Testis (tissue), 2 donors: ENCODE measurements at regions not wholly inside any gene's neighbourhood (a gene's known extent, or its start where the extent isn't known, plus 50 kb on each side); places are given as distances from the start of the nearest gene placed in this dataset.

Experiments
- DNase-seq: peaks from one replicate; pipeline ENCODE4 v3.0.0-alpha.2; 2019
- H3K27ac ChIP-seq, 2 donors: fragments of 200-600 bp; sonication (generic); one replicate each; pipeline ENCODE4 v1.5.1; 2019
- H3K27me3 ChIP-seq: fragments of 200-600 bp; sonication (generic); one replicate; pipeline ENCODE4 v1.5.1; 2019
- H3K36me3 ChIP-seq: fragments of 200-600 bp; sonication (generic); one replicate; pipeline ENCODE4 v1.5.1; 2017; ENCODE audit warnings: low read depth; ENCODE audit errors: missing control alignments
- H3K4me1 ChIP-seq: fragments of 200-600 bp; sonication (generic); one replicate; pipeline ENCODE4 v1.5.1; 2019
- H3K4me3 ChIP-seq, 2 donors: fragments of 200-600 bp; sonication (generic); one replicate each; pipeline ENCODE4 v1.5.1; 2017 to 2019
- H3K9me3 ChIP-seq: fragments of 200-600 bp; sonication (generic); one replicate; pipeline ENCODE4 v1.5.1; 2017
- POLR2A ChIP-seq: fragments of 450-650 bp; IDR thresholded peaks from one replicate; pipeline ENCODE4 v1.6.1; 2017; ENCODE audit warnings: antibody characterized with exemption, mild to moderate bottlenecking, moderate library complexity
- WGBS, 2 donors: methylation state at CpG; one replicate each; pipeline ENCODE4 v1.1.5; 2018; 5-methylcytosine and 5-hydroxymethylcytosine counted together
- intact Hi-C: fragments of 100-400 bp; cut with DNase I; formaldehyde crosslinking; loops from one replicate; pipeline ENCODE4 v1.15.1; 2023; ENCODE audit warnings: low total_unique reads
- TF ChIP-seq, protein P1 (sequence below), 3 experiments: fragments of 450-650 bp in 2 of 3; fragments of 200-600 bp in 1 of 3; sonication (generic) in 1 of 3; IDR thresholded peaks; one replicate each; pipeline ENCODE4 v1.5.1; 2016 to 2019; ENCODE audit warnings: antibody characterized with exemption in 3 of 3, mild to moderate bottlenecking in 2 of 3, moderate library complexity in 1 of 3

- 48 to 58% methylated on average over 2 of the region's 2 CpGs for WGBS, 2 donors
- DNase-seq: no peak
- no peak overlapping the region for H3K27ac ChIP-seq
- no peaks in the 10 kb centered on the region for H3K4me1 ChIP-seq
- no peaks in the 10 kb centered on the region for H3K36me3 ChIP-seq
- H3K4me3 ChIP-seq: no peak overlapping the region
- no peaks in the 10 kb centered on the region for H3K9me3 ChIP-seq
- intact Hi-C loops: no loop called here
- no peak for TF ChIP-seq POLR2A
- TF ChIP-seq, protein P1, sequence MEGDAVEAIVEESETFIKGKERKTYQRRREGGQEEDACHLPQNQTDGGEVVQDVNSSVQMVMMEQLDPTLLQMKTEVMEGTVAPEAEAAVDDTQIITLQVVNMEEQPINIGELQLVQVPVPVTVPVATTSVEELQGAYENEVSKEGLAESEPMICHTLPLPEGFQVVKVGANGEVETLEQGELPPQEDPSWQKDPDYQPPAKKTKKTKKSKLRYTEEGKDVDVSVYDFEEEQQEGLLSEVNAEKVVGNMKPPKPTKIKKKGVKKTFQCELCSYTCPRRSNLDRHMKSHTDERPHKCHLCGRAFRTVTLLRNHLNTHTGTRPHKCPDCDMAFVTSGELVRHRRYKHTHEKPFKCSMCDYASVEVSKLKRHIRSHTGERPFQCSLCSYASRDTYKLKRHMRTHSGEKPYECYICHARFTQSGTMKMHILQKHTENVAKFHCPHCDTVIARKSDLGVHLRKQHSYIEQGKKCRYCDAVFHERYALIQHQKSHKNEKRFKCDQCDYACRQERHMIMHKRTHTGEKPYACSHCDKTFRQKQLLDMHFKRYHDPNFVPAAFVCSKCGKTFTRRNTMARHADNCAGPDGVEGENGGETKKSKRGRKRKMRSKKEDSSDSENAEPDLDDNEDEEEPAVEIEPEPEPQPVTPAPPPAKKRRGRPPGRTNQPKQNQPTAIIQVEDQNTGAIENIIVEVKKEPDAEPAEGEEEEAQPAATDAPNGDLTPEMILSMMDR (IDR thresholded peaks at IDR 0.05): no peak
- no peaks in the 10 kb centered on the region for H3K27me3 ChIP-seq
These were observed 230.9 kb upstream of the MAGI2 start for GRCh38 chr7:79684384-79684783.

DNA sequence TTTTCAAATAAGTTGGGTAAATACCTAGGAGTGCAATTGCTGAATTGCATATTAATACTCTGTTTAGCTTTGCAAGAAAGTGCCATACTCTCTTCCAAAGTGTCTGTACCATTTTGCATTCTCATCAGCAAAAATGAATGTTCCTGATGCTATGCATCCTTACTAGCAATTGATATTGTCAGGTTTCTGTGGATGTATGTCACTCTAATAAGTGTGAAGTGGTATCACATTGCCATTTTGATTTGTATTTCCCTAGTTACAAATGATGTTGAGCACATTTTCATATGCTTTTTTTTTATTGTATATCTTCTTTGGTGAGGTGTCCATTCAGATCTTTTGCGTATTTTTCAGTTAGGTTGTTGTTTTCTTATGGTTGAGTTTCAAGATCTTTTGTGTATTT lies 230.4 kb upstream of the MAGI2 start:
- Histone ChIP-seq H3K36me3 (no peaks in the 10 kb centered on the region), H3K4me1 (no peaks in the 10 kb centered on the region), H3K27ac (no peak overlapping the region), H3K4me3 (no peak overlapping the region), H3K9me3 (no peaks in the 10 kb centered on the region), H3K27me3 (no peaks in the 10 kb centered on the region)
- intact Hi-C loops: no loop called here
- WGBS, 2 donors: 88 to 96% methylated on average over 1 of the region's 1 CpG
- TF ChIP-seq, protein P1 (IDR thresholded peaks at IDR 0.05): no peak
- no peak for TF ChIP-seq POLR2A
- DNase-seq: no peak

DNA sequence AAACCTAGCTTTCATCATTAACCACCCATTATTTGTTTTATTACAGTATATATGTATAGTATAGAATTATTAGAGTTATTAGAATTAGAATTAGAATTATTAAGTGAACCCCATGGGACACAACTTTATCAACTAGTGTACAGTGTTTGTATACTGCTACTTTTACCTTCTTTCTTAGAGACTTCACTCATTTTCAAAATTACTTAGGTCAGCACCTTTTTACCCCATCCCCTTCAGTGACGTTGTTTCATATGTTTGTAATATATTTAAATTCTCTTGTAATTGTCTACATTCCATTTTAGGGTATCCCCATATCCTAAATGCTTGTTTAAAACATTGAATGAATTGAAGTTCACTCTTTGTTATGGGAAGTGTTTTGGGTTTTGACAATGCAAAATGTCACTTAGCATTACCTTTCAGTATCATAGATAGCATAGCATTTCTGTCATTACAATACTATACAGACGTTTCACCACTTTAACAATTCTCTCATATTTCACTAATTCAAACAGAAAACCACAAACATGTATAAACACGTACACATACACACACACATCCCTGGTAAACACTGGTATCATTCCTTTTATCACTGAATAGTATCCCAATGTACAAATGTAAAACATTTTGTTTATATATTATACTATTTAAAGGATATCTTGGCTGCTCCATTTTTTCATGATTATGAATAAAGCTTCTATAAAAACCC lies 229.9 kb upstream of the MAGI2 start:
- H3K4me1 ChIP-seq: no peaks in the 10 kb centered on the region
- no peaks in the 10 kb centered on the region for H3K36me3 ChIP-seq
- H3K27ac ChIP-seq: no peak overlapping the region
- no peaks in the 10 kb centered on the region for H3K9me3 ChIP-seq
- WGBS, 2 donors: 81 to 93% methylated on average over 3 of the region's 3 CpGs
- TF ChIP-seq, protein P1 (IDR thresholded peaks at IDR 0.05): no peak
- TF ChIP-seq POLR2A: no peak
- intact Hi-C loops: no loop called here
- H3K27me3 ChIP-seq: no peaks in the 10 kb centered on the region
- H3K4me3 ChIP-seq: no peak overlapping the region
- no peak for DNase-seq

- TF ChIP-seq, protein P1 (IDR thresholded peaks at IDR 0.05): no peak
- no peak for TF ChIP-seq POLR2A
These were observed 228.0 kb upstream of the MAGI2 start for GRCh38 chr7:79681454-79681853.

GRCh38 chr7:79673969-79674368 lies 220.5 kb upstream of the MAGI2 start:
- intact Hi-C loops: no loop called here
- WGBS, 2 donors: 86 to 93% methylated on average over 3 of the region's 3 CpGs
- H3K27ac ChIP-seq: no peak overlapping the region
- no peaks in the 10 kb centered on the region for H3K9me3 ChIP-seq
- H3K36me3 ChIP-seq: no peaks in the 10 kb centered on the region
- H3K4me1 ChIP-seq: no peaks in the 10 kb centered on the region
- TF ChIP-seq, protein P1 (IDR thresholded peaks at IDR 0.05): no peak
- TF ChIP-seq POLR2A: no peak
- no peak overlapping the region for H3K4me3 ChIP-seq
- no peaks in the 10 kb centered on the region for H3K27me3 ChIP-seq
- DNase-seq: no peak

More at GRCh38 chr7:79681454-79681853, 228.0 kb upstream of the MAGI2 start:
- Histone ChIP-seq H3K27me3 (no peaks in the 10 kb centered on the region), H3K4me1 (no peaks in the 10 kb centered on the region), H3K27ac (no peak overlapping the region), H3K9me3 (no peaks in the 10 kb centered on the region), H3K4me3 (no peak overlapping the region), H3K36me3 (no peaks in the 10 kb centered on the region)
- WGBS, 2 donors: 64 to 72% methylated on average over 8 of the region's 8 CpGs
- DNase-seq: no peak
- intact Hi-C loops: no loop called here
